ENCODE measurements at regions not wholly inside any gene's neighbourhood (a gene's known extent, or its start where the extent isn't known, plus 50 kb on each side); places are given as distances from the start of the nearest gene placed in this dataset.

GRCh38 chr6:169868458-169868857 lies 117.0 kb downstream of the ERMARD start:
- no peak for TF ChIP-seq CTCF (IDR thresholded peaks at IDR 0.05; ENCODE audit: poor library complexity)
- TF ChIP-seq EZH2phosphoT487 (IDR thresholded peaks at IDR 0.05; ENCODE audit: low read depth, severe bottlenecking, unreplicated experiment) = no peak
- TF ChIP-seq EZH2 (IDR thresholded peaks at IDR 0.05; ENCODE audit: borderline replicate concordance) = no peak
